CD1c-positive myeloid dendritic cell (primary cell): ENCODE measurements at regions not wholly inside any gene's neighbourhood (a gene's known extent, or its start where the extent isn't known, plus 50 kb on each side); places are given as distances from the start of the nearest gene placed in this dataset.

ENCODE experiments used
- DNase-seq: peaks from one replicate; pipeline ENCODE4 v3.0.0-alpha.2; 2016; ENCODE audit errors: extremely low spot score

DNA sequence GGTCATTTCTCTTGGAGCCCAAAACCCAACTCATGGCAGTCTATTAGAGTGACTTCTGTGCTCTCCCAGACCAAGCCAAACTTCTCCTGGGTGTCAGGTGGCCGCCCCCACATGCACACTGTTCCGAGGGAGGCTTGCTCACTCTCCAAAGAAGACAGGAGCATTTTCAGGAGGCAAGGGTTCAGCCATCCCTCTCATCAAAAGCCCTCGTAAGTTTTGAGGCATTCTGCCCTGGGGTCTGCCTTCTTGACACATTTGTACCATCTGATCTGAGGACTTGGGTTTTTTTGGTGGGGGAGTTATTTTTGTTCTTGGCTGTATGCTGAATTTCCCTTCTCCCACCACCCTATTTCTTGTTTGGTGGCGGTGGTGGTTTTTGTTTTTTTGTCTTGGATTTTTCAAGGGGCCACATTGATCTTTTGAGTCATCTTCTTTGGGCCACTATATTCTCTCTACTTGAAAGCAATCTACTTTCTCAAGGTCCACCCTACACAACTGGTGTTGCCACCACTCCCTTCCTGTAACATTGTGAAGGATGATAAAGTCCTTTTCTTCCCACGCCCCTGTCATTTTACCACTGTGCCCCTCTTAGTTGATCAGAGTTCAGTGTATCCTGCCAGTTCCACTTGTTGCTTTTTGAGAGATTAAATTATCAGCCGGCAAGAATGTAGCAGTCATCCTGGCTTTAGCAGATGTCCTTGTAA lies 255.8 kb downstream of the CYP26B1 start:
- DNase-seq: no peak

DNA sequence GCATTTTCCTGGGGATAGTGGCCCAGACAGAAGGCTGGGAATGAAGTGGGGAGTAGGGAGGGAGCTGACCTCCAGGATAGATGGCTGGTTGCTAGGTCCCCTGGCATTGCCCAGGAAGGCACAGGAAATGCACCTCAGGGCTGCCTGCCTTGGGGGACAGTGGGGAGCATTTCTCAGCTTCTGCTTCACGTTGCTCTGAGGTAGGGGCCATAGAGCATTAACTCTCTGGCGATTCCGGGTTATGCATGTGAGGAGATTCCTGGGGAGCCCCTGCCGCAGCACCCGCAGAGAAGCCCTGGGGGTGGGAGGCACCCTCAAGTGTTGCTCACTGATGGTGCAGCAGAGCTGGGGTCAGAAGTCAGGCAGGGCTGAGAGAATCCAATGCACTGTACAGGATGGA lies 256.5 kb downstream of the CYP26B1 start:
- DNase-seq: no peak

DNA sequence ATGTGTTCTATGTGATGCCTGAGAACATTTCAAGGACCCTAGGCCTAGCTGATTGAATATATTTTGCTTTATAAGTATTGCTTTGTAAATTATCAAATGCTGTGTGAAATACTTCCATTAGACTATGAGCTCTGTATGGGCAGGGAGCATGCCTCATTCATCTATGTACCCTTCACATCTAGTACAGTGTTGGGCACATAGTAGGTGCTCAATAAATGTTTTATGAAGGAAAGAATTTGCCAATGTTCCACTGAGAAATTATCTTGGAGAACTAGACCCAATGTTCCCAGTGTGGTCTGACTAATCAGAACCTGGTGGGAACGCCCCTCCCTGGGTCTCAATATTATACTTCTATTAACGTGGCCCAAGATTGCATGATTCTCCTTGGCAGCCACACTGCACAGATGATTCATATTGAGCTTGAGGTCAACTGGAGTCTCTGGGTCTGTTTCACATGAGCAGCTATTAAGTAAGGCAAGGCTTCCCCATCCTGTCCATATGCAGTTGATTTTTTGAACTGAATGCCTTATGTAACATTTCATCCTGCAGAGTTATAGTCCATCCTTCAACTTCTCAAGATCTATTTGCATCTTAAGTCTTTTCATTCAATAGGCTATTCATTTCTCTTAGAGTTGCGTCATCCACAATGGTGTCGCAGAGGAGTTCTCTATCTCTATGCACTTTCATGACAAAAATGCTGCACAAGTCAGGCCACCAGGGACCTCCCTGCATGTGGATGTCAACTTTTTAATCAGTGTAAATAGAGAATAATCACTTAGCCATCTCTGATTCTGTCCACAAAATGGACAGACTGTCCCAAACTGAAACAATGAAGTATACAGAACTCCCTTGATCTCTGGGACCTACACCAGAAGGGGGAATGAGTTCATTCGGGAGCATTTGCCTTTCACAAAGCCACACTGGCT lies 257.6 kb downstream of the CYP26B1 start:
- DNase-seq: no peak

DNA sequence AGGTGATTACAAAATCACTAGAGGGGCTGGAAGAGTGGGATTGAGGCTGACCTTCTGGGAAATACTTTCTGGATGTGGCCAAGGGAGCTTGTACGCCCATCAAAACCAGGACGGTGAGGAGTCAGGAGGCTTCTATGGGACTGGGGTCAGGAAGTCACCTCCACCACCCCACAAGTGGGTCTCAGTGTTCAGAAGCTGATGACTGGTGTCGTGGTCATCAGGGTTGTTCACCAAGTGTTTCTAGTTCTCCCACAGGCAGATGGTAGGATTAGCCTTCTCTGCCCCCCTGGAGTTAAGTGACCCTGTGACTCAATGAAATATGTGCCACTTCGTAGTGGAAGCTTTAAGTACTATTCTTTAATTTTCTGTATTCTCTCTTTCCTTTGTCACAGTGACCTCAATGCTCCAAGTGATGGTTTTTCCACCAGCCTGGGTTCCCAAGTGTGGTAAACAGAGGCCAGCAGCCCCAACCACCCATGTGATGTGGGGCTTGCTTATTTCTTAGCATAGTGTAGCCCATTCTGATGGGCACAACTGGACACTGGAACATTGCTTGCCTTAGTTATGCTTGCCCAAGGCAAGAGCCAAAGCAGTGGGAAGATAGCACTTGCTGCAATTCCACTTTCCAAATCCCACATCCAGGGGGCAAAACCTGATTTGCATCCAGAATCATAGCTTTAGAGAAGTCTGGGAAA lies 258.8 kb downstream of the CYP26B1 start:
- DNase-seq: no peak

DNA sequence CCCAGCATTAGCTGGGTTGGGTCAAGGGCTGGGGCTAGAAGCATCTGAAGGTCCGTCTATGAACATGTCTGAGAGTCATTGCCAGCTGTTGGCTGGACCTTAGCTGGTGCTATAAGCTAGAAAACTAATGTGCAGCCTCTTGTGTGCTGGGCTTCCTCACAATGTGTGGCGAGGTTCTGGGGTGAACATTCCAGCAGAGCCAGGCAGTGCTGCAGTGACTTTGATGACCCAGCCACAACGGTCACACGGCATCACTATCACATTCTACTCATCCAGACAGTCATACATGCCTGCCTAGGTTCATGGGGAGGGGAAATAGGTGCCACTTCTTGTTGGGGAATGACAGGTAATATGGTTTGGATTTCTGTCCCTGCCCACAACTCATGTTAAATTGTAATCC lies 260.5 kb downstream of the CYP26B1 start:
- no peak for DNase-seq

DNA sequence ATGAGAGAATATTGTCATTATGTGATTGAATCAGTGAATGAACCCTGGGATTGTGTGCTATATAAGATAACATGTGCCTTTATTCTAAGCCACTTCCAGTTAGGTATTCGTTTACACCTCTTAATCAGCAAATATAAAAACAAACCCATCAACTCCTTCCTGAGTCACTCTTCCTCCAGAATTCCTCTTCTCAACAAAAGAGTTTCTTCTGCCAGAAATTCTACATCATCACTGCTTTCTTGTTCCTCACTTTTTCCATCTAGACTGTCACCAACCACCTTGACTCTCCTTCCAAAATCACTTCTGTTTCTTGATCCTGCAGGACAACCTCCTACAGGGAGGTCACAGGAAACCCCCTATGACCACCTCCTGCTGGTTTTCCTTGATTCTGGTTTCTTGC lies 261.4 kb downstream of the CYP26B1 start:
- no peak for DNase-seq

DNA sequence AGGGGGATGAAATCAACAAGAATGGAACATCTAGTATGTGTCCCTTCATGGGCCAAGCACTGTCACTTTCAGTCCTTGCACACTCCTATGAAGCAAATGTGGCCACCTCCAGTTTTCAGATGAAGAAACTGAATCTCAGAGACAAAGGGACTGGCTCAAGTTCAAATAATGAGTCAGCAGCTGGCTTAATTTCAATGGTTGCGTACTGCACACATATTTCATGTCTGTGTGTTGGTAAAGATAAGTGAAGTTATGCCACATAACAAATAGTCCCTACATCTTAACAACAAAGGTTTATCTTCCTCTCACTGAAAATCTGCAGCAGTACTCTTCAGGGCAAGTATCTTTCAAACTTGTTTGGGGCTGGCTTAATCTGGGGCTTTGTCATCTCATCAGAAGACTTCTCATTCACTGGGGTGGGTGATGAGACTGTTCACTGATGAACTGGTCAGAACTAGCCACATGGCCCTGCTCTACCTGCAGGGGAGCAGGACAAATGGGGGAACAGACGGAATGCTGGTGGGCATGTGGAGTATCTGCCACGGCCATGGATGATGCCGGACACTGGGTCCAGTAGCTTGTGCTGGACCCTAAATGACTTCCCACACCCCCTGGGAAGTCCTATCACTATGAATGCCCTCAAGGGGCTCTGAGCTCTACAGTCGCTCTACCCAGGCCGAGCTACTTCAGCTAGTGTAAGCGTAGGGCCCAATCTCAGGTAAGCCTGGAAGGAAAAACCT lies 263.2 kb downstream of the CYP26B1 start:
- no peak for DNase-seq

DNA sequence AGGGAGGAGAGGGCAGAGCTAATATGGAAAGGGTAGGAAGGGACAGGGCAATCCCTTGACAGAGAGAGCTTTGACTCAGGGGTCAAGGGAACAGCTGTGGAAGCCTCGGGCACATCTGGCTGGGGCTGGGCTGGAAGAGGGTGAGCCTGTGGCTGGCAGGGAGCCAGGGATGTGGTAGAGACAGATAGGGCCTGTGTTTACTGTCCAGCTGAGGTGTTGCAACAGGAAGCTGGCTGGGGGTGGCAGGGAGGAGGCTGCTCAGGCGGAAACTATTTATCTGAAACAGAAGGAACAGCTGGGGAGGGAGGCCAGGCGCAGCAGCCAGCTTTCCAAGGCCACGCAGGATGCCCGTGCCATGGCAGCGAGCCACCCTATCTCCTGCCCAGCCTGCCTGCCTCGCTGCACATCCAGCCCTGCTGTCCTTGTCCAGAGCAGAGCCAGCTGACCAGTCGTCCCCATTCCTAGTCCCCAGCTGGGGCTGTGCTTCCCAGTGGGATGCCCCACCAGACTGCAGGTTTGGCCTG lies 264.7 kb downstream of the CYP26B1 start:
- DNase-seq: peak; percentile 10

DNA sequence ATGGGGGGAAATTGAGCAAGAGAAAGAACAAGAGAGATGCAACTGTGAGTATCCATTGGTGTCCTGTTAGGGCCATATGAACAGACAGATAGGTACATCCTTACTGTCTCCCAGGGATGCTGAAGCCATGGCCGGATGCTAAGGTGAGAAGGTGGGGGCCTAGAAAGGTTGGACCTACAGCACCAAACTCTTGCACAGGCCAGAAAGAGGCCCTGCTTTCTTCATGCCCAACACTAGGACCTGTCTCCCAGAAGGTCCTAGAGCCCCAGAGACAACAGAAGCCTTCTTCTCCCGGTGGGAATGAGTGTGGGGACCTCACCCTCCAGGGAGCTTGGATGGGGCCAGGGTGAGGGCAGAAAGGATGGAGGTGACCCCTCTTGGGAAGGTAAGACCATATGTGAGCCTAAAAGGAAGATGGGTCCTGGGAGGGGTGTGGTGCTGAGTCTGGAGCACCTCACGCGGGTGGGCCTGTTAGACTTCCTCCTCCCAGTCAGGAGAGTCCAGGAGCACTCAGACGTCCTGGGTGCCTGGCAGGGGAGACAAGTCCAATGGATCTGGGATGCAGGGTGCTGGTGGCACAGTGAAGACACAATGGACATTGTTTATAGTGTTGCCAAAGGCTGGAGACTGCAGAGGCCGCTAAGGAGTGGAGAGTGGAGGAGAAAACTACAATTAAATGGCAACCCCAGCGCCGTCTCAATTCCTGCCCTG lies 265.3 kb downstream of the CYP26B1 start:
- DNase-seq: no peak

DNA sequence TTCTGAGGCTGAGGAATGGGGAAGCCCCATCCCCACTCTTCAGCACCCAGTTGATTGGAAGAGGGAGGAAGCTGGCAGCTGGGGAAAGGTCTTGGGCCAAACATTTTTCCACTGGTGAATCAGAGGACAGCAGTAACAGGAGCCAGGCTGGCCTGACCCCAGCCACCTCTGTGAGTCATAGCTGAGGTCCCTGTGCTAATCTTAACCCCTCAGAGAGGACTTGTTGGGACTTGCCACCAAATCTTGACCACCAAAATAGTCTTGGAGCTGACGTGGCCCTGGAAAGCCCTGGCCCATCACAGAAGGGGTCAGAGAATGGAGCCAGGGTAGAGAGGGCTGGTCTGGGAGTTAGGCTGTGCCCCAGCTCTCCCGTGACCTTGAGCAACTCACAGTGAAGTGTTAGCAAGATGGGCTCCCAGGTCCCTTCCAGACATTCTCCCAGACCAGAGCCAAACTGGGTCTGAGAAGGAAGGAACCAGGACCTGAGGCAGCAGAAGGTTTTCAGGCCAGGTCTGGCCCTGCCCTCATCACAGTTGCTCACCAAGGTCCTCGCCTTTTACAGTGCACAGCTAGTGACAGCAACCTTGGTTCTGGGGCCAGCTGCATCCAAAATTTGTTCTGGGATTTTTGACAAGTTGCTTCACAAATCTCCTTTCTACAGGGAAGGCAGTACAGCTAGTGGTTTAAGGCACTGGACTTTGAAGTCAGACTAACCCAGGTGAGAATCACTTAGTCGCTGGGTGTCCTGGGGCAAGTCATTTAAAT lies 266.6 kb downstream of the CYP26B1 start:
- no peak for DNase-seq

DNA sequence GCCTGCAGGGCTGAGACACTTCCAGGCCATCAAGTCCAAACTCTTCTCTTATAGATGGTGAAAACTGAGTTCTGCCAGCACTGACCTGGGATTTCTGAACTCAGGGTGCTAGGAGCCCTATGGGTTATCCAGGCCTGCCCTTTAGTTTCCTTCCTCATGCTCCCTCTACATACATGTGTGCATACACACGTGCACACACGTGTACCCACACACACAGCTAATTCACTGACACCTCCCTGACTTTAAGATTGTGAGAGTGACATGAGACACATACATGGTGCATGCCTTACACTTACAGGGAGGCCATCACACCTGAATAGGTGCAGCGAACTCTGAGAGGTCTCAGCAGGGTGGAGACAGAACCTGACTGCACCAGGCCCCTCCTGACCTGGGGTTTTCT lies 267.4 kb downstream of the CYP26B1 start:
- DNase-seq: no peak

DNA sequence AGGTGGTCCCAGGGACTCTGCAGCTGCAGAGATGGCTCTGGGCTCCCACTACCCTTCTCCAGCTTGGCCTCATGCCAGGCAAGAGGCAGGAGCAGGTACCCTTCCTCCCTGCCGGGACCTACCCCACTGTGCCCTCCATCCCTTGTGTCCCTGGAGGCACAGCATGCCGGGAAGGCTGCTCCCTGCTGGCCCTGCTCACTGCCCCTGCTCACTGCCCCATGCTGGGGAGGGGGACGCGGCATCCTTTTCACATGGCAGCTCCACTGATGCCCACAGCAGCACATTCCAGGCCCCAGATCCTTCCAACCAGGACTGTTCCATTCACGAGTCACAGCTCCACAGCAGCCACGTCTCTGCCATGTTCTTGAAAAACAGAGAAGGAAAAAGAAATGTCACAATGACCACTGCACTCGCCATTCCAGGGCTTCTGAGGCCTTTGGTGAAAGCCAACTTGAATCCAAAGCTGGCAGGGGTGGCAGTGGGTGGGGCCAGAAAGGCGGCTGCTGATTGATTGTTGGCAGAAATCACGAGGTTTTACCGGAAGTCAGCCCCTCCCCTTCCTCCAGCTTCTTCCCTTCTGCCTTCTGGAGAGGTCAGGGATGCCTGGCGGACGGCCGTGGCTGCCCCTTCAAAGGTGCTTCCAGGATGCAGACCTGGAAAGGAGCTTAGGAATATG lies 268.0 kb downstream of the CYP26B1 start:
- no peak for DNase-seq

DNA sequence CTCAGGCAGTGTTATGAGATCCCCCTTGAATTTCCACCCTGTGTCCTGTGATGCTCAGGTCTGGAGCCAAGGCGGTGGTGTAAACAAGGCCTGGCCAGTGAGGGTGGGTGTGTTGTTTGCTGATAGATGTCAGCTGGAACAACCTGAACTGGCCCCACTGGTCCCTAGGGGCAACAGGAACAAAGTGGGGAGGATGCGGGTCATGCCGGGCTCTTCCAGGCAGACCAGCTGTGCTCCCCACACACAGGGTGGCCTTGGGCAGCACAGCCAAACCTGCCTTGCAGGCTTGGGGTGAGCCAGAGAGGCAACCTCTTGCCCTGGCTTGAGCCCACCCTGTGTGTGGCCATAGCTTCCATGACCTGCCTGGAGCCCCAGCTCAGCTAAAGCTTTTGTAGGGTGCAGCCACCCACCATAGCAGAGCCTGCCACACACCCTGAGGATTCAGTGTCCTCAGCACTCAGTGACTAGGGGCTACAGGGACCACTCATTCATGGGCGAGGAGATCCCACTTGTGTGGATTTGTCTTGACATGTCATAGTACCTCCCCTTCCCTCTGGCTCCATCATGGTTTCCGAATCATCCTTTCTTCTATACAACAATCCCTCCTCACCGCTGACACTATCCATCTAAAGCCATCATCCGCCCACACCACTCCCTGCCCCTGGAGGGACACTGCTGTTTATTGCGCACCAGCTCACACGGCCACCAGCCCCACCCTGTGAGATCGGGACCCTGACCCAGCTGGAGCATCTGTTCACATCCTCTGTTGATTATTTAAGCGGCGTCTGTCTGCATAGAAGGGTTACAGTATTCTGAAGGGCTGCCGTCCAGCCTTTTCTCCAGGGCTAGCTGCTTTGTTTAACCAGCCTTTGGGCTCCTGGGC lies 268.8 kb downstream of the CYP26B1 start:
- no peak for DNase-seq

DNA sequence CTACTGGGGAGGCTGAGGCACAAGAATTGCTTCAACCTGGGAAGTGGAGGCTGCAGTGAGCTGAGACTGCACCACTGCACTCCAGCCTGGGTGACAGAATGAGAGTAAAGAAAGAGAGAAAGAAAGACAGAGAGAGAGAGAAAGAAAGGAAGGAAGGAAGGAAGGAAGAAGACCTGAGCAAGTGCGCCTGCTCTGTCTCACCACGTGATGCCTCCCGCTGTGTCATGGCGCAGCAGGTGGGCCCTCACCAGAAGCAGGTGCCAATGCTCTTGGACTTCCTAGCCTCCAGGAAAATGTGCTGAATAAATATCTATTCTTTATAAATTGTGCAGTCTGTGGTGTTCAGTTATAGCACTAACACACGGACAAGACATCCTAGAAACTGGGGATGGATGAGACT lies 270.0 kb downstream of the CYP26B1 start:
- DNase-seq: no peak

DNA sequence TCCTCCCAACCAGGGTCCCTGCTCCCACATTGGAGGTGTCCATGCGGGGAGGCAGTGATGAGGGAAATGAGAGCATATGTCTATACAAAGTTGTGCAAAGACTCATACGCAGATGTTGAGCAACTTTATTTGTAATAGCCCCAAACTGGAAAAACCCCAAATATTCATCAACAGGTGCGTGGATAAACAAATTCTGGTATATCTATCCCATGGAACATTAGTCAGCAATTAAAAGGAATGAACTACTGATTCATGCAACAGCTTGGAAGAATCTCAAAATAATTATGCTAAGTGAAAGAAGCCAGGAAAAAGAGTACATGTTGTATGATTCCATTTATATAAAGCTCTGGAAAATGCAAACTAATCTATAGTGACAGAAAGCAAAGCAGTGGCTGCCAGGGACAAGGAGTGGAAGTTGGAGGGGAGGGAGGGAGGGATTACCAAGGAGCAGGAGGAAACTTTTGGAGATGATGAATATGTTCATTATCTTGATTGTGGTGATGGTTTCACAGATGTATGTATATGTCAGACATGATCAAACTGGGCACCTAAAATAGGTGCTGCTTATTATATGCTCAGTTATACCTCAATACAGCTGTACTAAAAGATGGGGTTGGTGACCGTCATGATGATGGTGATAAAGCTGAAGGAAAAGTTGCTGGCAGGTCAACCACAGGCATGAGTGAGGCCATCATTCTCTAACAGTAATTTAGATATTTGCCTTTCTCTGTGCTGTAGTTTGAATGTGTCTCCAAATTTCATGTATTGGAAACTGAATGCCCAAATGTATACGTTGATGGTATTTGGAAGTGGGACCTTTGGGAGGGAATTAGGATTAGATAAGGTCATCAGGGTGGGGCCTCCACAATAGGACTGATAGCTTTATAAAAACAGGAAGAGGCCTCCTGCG lies 270.9 kb downstream of the CYP26B1 start:
- no peak for DNase-seq

DNA sequence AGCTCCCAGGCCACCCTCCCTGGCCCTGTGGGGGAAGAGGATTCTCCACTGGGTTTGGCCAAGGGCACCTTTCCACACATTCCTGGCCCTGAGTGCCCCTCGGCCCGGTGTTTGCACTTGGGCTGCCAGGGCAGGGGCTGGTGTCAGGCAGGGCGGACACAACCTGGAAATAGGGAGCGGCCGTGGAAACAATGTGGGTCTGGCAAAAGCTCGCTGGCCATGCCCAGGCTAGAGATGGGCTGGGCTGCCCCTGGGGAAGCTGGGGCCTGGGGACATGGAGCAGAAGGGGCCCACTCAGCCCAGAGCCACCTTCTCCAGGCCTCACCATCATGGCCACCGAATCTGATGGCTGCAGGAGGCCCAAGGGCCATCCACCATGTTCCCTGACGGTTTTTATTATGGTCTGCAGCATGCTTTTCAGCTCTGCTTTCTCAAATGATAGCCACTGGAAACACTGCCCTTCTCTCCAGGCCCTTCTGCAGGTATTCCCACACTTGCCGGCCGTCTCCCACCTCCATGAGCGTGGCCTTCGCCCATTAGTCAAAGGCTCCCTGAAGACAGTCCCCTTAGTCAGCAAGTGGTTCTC lies 275.1 kb downstream of the CYP26B1 start:
- DNase-seq: no peak

DNA sequence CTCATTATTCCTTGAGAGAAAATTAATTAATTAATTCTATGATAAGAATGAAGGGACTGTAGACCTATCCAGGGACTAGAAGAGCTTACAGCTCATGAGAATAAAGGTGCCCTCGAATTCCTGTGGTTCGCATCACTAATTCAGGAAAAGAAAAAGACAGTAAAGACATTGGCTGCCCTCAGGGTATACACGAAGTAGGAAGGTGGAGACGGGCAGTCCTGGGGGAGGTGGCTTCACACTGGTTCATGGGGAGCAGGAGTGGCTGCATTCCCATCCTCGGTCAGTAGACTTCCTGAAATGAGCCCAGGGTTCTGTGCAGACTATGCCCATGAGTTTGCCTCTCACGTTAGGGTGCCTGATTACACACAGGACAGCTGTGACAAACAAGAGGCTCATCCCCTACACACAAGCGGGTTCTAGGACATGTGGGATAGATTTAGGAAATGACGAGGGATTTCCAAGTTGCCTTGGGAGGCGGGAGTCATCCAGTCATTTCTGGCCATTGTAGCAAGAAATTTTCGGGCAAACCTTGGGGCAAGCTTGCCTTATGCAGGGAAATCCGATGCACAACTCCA lies 282.2 kb downstream of the CYP26B1 start:
- no peak for DNase-seq
